Fibroblast of mammary gland (primary cell): ENCODE measurements at regions not wholly inside any gene's neighbourhood (a gene's known extent, or its start where the extent isn't known, plus 50 kb on each side); places are given as distances from the start of the nearest gene placed in this dataset.
"Not testable (repeated sequence)": the region's sequence is repeated elsewhere in the genome, so short reads cannot be mapped to it uniquely, and the experiment has no call there.

Source experiments
- DNase-seq: peaks from one replicate; pipeline ENCODE4 v3.0.0-alpha.2; 2010; ENCODE audit warnings: low read depth
- H3K4me3 ChIP-seq: 2 replicates; pipeline ENCODE4 v1.5.1; 2011; ENCODE audit warnings: low read depth, mild to moderate bottlenecking, low read length, moderate library complexity; ENCODE audit not compliant: control insufficient read depth
- TF ChIP-seq, protein P1 (sequence below): conservative IDR thresholded peaks from 2 replicates; pipeline ENCODE4 v1.5.1; 2011; ENCODE audit warnings: low read depth, low read length, inconsistent platforms; ENCODE audit not compliant: control insufficient read depth, insufficient read depth

DNA sequence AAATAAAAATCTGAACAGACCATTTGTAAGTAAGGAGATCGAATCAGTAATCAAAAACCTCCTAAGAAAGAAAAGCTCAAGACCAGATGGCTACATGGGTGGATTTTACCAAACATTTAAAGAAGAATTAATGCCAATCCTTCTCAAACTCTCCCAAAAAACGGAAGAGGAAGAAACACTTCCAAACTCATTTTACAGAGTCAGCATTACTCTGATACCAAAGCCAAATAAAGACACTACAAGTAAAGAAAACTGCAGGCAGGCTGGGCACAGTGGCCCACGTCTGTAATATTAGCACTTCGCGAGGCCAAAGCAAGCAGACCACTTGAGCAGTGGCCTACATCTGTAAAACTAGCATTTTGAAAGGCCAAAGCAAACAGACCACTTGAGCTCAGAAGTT, 159.8 kb downstream of the DPY19L2 start:
- H3K4me3 ChIP-seq: no peak overlapping the region
- no peak for DNase-seq
- TF ChIP-seq, protein P1, sequence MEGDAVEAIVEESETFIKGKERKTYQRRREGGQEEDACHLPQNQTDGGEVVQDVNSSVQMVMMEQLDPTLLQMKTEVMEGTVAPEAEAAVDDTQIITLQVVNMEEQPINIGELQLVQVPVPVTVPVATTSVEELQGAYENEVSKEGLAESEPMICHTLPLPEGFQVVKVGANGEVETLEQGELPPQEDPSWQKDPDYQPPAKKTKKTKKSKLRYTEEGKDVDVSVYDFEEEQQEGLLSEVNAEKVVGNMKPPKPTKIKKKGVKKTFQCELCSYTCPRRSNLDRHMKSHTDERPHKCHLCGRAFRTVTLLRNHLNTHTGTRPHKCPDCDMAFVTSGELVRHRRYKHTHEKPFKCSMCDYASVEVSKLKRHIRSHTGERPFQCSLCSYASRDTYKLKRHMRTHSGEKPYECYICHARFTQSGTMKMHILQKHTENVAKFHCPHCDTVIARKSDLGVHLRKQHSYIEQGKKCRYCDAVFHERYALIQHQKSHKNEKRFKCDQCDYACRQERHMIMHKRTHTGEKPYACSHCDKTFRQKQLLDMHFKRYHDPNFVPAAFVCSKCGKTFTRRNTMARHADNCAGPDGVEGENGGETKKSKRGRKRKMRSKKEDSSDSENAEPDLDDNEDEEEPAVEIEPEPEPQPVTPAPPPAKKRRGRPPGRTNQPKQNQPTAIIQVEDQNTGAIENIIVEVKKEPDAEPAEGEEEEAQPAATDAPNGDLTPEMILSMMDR: no peak

DNA sequence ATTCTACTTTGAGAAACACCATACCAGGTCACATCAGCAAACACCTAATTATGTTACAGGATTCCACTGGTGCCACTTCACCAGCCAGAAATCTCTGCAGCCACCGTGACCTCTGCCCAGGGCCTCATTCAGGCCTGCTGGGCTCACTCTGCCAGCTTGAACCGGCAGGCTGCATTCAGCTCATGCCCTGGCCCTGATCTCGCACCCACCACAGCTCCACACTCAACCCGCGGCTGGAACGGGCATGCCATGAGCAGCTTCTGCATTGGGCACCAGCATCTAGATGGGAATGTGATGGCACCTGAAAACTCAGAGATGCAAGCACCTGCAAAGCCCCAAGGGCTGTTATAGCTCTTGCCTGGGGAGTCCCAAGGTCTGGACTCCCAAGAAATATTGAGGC, 168.7 kb downstream of the DPY19L2 start:
- no peak overlapping the region for H3K4me3 ChIP-seq
- TF ChIP-seq, protein P1: no peak
- no peak for DNase-seq

DNA sequence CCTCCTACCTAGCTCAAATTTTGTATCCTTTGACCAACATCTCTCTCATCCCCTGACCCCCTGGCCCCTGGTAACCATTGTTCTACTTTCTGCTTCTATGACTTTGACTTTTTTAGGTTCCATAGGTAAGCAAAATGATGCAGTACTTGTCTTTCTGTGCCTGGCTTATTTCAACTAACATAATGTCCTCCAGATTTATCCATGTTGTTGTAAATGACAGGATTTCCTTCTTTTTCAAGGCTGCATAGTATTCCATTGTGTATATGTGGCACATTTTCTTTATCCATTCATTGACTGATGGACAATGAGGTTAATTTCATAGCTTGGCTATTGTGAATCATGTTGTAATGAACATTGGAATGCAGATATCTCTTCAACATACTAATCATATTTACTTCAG, 170.1 kb downstream of the DPY19L2 start:
- no peak for DNase-seq
- TF ChIP-seq, protein P1: no peak

DNA sequence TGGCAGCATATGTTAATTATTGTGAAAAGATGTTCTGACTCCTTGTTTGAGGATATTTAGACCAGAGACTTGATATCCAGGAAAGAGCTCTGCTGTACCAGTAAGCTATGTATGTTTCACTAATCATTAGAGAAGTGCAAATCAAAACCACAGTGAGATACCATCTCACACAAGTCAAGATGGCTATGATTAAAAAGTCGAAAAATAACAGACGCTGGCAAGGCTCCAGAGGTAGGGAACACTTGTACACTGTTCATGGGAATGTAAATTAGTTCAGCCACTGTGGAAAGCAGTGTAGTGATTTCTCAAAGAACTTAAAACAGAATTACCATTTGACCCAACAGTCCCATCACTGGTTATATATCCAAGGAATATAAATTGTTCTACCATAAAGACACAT, 171.6 kb downstream of the DPY19L2 start:
- no peak overlapping the region for H3K4me3 ChIP-seq
- TF ChIP-seq, protein P1: no peak
- no peak for DNase-seq

More for the DNA sequence above, 170.1 kb downstream of the DPY19L2 start:
- no peak overlapping the region for H3K4me3 ChIP-seq

DNA sequence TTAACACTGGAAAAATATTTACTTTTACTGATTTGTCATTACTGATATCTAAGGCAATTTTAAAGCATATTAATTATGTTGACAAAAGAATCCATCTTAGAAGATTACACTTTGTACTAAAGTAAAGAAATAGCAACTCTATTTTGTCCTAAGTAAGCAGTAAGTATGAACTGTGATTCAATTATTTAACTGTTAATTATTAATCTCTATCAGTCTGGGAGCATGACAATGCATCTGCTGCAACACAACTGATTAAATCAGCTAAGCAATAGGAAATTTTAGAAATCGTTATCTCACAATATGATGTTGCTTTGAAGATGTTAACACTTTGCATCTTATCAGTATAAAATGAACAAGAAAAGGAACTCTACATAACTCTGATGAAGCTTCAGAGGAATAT, 172.3 kb downstream of the DPY19L2 start:
- no peak for DNase-seq
- H3K4me3 ChIP-seq: no peak overlapping the region
- TF ChIP-seq, protein P1: no peak

DNA sequence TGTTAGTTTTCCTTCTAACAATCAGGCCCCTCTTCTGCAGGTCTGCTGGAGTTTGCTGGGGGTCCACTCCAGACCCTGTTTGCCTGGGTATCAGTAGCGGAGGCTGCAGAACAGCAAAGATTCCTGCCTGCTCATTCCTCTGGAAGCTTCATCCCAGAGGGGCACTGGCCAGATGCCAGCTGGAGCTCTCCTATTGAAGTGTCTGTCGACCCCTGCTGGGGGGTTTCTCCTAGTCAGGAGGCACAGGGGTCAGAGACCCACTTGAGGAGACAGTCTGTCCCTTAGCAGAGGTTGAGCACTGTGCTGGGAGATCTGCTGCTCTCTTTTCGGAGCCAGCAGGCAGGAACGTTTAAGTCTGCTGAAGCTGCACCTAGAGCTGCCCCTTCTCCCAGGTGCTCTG, 174.9 kb downstream of the DPY19L2 start:
- not testable (repeated sequence) for DNase-seq, H3K4me3 ChIP-seq

DNA sequence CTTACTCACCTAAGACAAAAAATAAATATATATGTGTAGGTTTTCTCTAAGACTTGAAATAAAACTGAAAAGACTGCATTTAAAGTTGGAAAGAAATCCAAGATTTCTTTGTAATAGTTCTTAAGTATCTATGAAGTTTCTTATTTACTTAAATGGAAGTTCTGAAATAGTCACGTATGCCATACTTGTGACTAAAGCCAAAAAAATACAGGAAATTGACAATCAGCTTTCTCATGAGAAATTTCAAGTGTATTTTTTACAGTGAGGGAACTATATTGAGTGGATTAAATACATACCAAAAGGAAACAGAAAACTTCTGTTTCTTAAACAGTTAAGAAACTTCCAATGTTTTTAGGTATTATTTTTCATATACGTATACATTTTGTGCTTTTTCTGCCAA, 188.1 kb downstream of the DPY19L2 start:
- no peak for DNase-seq
- H3K4me3 ChIP-seq: no peak overlapping the region
- TF ChIP-seq, protein P1: no peak
